ENCODE measurements at regions not wholly inside any gene's neighbourhood (a gene's known extent, or its start where the extent isn't known, plus 50 kb on each side); places are given as distances from the start of the nearest gene placed in this dataset.
A peak's percentile ranks its signal among the peaks of the same experiment; 100 is the strongest.

GRCh38 chr5:118552731-118553360, 435.5 kb downstream of the DTWD2 start:
- no peak for DNase-seq (ENCODE audit: low read depth)
- no peak for TF ChIP-seq CTCF (IDR thresholded peaks at IDR 0.05; ENCODE audit: insufficient read depth, low read length)
- H3K4me3 ChIP-seq (ENCODE audit: low read depth, low read length): no peak overlapping the region

- TF ChIP-seq CTCF (IDR thresholded peaks at IDR 0.05; ENCODE audit: insufficient read depth, low read length): no peak
- no peak for DNase-seq (ENCODE audit: low read depth)
- no peak overlapping the region for H3K4me3 ChIP-seq (ENCODE audit: low read depth, low read length)
Observed at GRCh38 chr5:118552146-118552545, 436.2 kb downstream of the DTWD2 start.

DNA sequence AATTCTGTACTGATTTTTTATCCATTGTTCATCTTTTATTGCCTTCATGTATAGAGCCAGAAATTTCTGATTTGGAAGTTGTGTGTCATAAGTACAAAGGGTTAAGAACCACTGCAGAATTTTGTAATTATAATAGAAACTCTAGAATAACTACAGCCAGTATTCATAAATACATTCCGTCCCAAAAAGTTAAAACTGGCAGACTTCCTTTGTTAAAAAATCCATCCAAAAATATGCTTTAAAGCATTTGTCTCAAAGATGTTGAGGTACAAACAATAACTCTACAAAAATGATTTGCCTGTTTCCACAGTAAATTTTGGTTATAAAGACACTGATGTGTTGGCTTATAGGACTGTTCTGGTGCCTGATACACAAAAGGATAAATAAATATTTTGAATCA, 436.6 kb downstream of the DTWD2 start:
- no peak for TF ChIP-seq CTCF (IDR thresholded peaks at IDR 0.05; ENCODE audit: insufficient read depth, low read length)
- no peak overlapping the region for H3K4me3 ChIP-seq (ENCODE audit: low read depth, low read length)
- DNase-seq (ENCODE audit: low read depth): no peak

GRCh38 chr5:118551031-118551430, 437.3 kb downstream of the DTWD2 start:
- H3K4me3 ChIP-seq (ENCODE audit: low read depth, low read length): no peak overlapping the region
- no peak for DNase-seq (ENCODE audit: low read depth)
- TF ChIP-seq CTCF (IDR thresholded peaks at IDR 0.05; ENCODE audit: insufficient read depth, low read length): no peak

GRCh38 chr5:118548761-118549720, 439.3 kb downstream of the DTWD2 start:
- peak; percentile 59 for DNase-seq (ENCODE audit: low read depth)
- no peak overlapping the region for H3K4me3 ChIP-seq (ENCODE audit: low read depth, low read length)
- no peak for TF ChIP-seq CTCF (IDR thresholded peaks at IDR 0.05; ENCODE audit: insufficient read depth, low read length)

DNA sequence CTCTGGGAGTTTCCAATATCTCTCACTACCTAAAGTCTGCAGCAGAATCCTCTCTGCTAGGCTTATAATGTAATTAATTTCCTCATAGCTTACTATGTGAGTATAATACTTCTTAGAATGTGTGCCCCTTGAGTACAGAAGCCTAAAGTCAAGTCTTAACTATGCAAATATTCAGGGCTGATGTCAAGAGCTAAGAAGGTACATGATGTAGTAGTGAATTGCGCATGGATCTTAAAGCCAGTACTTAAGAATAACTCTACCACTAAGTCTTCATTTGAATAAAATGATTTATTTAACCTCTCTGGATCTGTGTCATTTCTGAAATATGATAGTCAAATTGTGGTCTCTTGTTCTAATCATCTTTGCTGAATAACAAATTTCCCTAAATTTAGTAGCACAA, 442.9 kb downstream of the DTWD2 start:
- H3K4me3 ChIP-seq (ENCODE audit: low read depth, low read length): no peak overlapping the region
- TF ChIP-seq CTCF (IDR thresholded peaks at IDR 0.05; ENCODE audit: insufficient read depth, low read length): no peak
- no peak for DNase-seq (ENCODE audit: low read depth)

Data from fibroblast of the aortic adventitia (primary cell).